H1 (cell line): ENCODE measurements at regions not wholly inside any gene's neighbourhood (a gene's known extent, or its start where the extent isn't known, plus 50 kb on each side); places are given as distances from the start of the nearest gene placed in this dataset.

Experiments used
- ASH2L ChIP-seq: fragments of 200-600, 300-600 bp; sonication (generic); IDR thresholded peaks from one replicate; pipeline ENCODE4 v1.7.1; 2017; ENCODE audit warnings: low read length
- BRCA1 ChIP-seq: IDR thresholded peaks from 2 replicates; pipeline ENCODE4 v1.6.1; 2012; ENCODE audit warnings: low read depth, low read length, improper control_type of control experiment
- GABPA ChIP-seq: IDR thresholded peaks from 2 replicates; pipeline ENCODE4 v1.6.1; 2011; ENCODE audit warnings: mild to moderate bottlenecking, low read length, moderate library complexity, borderline replicate concordance; ENCODE audit not compliant: insufficient read depth
- HDAC6 ChIP-seq: IDR thresholded peaks from one replicate; pipeline ENCODE4 v1.7.1; 2012; ENCODE audit warnings: low read depth, mild to moderate bottlenecking, inconsistent platforms, low read length, moderate library complexity
- POLR2AphosphoS5 ChIP-seq: IDR thresholded peaks from 2 replicates; pipeline ENCODE4 v1.6.1; 2011; ENCODE audit warnings: low read depth, low read length
- SRF ChIP-seq: IDR thresholded peaks from 2 replicates; pipeline ENCODE4 v1.6.1; 2011; ENCODE audit warnings: mild to moderate bottlenecking, low read depth, low read length, moderate library complexity
- USF2 ChIP-seq: IDR thresholded peaks from 2 replicates; pipeline ENCODE4 v1.6.1; 2011; ENCODE audit warnings: low read length, improper control_type of control experiment
- TF ChIP-seq, protein P1 (sequence below): IDR thresholded peaks from 2 replicates; pipeline ENCODE4 v1.6.1; 2011; ENCODE audit warnings: low read depth, mild to moderate bottlenecking, low read length; ENCODE audit not compliant: insufficient read depth

DNA sequence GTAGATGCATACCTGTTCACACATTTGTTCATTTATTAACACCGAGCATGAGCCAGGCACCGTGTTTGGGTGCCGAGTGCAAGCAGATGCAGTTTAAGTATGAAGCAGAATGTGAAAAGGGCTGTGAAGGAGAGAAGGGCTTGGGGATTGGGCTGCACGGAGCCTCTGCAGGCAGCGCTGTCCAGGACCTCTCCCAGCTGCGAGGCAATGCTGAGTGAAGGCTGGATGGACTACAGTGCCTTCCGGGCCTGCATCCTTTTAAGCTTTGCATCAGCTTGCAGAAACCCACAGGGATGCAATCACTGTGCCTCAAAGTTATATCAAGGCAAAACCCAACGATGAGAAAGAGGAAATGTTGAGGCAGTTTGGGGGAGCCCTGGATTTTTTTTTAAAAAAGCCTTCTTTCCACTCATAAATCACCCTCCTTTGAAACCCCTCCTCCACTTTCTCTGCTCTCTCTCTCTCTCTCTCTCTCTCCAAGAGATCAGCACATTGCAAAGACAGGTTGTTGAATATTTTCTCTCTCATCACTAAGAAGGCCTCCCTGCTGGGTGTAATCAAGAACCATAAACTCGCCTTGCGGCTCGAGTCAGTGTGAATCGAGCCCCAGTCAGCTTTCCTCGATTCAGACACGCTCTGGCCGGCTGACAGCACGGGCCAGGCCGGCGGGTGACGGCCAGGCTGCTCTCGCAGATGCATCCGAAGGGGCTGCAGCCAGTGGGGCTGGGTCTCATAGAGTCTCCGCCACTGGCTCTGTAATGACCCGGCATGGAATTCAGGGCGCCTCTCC lies 89.2 kb upstream of the POU3F1 start (continued):
- TF ChIP-seq HDAC6 (no peak), ASH2L (no peak), SRF (no peak), BRCA1 (no peak), POLR2AphosphoS5 (no peak), USF2 (no peak), GABPA (no peak)
- TF ChIP-seq, protein P1, sequence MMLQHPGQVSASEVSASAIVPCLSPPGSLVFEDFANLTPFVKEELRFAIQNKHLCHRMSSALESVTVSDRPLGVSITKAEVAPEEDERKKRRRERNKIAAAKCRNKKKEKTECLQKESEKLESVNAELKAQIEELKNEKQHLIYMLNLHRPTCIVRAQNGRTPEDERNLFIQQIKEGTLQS: no peak
